Activated CD4-positive, alpha-beta T cell treated with anti-CD3 and anti-CD28 coated beads, Interleukin-2, Interleukin-4, amounts not matched to agents 100 ng/mL and 50 ng/mL, durations not matched to agents 16 hours and 8 hours (primary cell): ENCODE measurements at regions not wholly inside any gene's neighbourhood (a gene's known extent, or its start where the extent isn't known, plus 50 kb on each side); places are given as distances from the start of the nearest gene placed in this dataset.

Experiments used
- DNase-seq: peaks from one replicate; pipeline ENCODE4 v3.0.0-alpha.2; 2020; ENCODE audit warnings: low spot score

DNA sequence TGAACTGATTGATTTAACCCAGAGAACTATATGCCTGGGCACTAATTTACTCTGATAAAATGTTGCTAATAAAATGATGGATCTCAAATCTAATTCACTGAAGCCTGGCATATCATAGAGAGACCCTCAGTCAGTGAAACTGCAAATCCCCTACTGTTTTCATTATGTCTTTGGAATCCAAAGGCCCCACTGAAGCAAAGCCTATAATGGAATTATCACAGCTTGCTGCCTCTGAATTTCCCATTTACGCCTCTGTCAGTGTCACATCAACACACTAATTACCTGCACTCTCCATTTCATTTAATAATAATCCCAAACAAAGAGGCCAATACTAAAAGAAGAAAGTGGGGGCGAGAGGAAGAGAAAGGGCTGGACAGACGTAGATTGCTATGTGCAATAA lies 470.9 kb downstream of the MBD2 start:
- DNase-seq: no peak

DNA sequence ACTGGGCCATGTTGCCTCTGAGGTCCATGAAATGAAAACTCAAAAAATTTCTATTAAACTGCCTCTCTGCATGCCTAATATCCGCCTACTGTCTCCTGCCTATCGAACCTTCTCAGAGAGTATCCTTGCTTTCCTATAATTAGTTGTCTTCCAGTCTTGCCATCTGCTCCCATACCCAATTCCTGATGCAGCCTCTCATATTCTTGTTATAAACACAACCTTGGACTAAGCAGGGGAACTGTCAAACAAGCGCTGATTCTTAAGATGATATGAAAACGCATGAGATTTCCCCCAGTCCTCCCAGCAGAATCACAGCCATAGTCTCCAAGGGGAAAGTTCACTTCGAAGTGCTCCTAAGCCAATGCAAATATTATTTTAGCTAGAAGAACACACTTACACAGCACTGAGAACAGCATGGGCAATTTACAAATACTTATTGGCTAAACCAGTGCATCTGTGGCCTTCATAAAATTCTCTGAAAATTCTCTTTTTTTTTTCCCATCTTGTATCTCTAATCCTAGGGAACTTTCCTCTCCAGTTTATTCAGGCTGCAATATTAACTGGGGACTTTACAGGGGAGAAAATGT lies 471.6 kb downstream of the MBD2 start:
- no peak for DNase-seq

DNA sequence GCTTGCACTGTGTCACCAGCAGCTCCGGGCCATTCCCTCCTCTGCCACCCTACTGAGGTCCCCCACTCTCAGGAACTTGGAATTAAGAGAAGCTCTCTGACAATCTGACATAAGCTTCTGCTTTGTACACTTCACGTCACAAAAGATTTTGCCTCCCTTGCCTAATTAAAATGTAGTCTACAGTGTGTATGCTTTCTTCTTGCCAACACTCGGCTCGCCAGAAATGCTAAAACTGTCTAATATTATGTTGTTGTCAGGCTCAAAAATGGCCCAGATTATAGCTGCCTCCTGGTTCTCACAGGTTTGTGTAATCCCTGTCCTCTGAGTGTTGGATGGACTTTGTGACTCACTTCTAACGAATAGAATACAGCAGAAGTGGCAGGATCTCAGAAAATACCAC lies 474.7 kb downstream of the MBD2 start:
- no peak for DNase-seq

DNA sequence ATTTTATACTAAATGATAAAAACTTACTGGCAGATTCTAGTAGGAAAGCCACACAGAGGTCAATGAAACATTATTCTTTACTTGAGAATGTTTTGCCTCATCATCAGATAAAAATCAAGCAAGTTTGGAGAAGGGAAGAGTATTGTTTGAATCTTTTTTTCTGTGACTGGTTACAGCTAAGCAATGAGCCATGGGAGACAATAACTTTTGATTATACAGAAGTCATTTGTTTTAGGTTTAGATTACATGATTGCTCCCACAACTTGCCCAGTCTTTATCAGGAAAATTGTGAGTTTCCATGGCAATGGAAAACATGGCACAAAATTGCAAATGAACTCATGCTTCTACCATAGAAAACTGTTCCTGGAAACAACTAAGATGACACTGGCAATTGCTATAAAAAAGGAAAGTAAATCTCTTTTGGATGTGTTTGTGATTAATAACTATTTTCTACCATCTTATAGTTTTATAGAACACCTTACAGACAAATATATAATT lies 476.8 kb downstream of the MBD2 start:
- DNase-seq: no peak

DNA sequence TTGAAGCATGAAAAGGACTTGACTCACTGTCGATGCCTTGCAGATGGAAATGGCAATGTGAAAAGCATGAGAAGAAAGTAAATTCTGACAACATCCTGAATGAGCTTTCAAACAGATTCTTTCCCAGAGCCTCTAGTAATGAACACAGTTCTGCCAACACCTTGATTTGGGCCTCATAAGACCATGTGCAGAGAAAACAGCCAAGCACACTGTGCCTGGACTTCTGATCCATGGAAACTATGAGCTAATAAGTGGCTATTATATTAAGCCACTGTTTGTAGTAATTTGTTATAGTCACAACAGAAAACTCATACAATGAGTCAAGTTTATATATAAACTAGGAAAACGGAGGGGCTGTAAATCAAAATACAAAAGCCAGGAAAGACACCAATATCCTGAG lies 477.3 kb downstream of the MBD2 start:
- no peak for DNase-seq

DNA sequence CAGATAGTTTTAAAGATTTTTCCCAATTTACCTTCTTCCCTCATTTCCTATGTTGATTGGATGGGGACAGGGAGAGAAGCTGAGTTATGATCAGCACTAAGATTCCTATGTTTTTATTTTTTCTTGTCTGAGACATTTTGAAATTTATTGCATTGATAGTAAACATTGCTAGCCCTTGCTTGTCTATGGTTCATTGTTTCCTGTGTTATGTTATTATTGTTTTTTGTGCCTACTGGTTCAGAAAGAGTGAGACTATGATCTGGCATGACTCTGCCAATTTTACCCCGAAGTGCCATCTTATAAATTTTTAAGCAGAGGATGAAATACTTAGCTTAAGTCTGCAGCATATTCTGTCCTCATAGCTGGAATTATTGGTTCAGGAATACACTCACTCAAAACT lies 478.5 kb downstream of the MBD2 start:
- DNase-seq: no peak

DNA sequence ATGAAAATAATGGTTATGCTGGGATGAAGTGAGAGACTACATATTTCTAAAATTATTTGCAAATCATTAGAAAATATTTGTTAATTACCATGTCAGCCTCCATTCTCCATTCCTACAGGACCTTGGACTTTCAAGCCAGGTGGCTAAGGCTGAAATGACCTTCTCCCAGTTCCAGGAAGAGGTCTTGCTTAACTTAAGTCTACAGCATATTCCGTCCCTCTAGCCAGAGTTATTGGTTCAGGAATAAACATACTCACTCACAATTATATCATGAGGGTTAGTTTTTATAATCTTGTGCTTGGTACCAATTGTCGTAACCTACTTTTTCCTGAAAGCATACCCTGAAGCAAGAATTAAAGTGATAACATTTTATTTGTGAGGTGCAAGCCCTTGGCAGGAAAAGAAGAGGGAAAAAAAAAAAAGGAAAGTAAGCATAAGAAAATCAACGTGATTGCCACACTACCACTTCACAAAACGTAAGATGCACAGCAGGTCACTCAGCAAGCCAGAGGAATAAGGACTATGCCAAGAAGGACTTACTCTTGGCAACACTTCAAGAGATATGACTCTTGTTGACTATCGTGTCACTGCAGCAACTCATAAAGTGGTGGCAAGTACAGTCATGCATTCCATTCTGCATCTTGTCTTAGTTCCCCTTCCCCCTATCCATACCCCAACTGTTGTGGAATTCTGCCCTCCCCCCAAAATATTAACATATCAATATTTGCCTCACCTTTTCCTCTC lies 479.1 kb downstream of the MBD2 start:
- DNase-seq: no peak

DNA sequence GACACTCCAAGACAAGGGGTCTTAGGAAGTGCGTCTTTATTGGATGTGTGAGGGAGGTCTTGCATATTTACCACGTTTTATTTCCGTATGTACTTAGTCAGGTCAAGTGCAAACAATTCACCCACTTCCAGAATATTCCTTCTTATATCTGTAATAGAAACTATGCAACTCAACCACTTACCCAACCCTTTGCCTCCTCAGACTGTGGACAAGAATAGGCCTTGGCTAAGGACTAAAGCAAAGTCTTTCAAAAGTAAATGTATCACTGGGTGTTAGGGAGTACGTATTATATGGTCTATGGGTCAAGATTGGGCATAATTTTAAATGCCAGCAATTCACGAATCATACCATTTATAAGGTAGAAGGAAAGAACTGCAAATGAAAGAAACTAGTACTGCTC lies 484.8 kb downstream of the MBD2 start:
- DNase-seq: no peak

DNA sequence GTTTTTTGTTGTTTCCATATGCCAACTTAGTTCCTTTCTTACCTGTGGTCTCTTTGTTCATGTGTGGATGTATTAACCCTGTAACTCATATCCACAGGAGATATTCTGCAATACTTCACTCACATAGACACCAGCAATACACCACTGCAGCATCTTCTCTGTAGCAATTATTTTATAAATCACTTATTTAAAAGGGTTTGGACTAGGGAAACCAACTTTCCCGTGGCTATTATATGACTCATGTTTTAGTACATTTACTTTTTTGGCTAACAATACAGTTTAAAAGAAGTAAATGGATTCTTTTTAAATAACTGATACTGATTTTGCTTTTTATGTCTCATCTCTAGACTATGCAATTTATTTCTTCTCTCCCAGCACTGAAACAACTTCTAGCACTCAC lies 488.9 kb downstream of the MBD2 start:
- DNase-seq: no peak

DNA sequence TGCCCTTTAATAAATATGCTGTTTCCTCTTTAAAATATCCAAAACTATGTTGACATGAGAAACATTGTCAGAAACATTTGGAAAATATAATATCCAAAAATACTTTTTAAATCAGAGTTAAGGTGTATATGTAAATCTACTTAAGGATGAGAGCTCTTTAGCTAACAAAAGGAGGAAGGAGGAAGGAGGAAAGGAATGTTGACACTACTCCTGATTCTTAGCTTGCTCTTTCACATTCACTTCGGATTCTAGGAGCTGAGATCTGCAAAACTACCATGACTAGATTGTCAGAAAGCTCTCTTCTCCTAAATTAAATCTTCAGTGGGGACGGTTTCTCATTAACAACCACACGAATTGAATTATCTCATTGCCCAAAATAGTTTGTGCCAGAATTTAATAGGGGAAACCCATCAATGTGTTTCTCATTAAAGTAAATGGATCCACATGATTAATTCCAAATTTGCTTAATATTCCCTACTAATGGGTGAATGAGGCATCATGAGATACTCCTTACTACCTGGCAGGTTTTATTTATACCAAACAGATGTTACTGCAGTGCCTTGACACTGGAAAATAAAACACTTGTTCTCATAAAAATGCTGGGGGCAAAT lies 509.1 kb downstream of the MBD2 start:
- DNase-seq: no peak

DNA sequence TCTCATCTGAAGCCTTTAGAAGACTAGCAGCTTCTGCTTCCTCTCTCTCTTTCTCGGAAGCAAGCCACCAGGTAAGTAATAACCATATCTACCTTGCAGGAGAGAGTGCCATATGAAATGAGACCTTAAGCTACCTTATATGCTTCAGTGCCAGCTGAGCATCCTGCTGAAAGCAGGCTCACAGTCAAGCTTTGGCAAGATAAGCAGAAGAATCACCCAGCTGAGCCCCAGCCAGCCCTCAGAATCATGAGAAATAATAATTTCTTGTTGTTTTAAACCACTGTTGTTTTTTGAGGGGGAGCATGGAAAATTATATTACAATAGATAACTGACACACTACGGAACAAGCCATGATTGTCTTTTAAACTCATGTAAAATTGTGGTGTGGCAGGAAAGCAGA lies 514.4 kb downstream of the MBD2 start:
- no peak for DNase-seq

DNA sequence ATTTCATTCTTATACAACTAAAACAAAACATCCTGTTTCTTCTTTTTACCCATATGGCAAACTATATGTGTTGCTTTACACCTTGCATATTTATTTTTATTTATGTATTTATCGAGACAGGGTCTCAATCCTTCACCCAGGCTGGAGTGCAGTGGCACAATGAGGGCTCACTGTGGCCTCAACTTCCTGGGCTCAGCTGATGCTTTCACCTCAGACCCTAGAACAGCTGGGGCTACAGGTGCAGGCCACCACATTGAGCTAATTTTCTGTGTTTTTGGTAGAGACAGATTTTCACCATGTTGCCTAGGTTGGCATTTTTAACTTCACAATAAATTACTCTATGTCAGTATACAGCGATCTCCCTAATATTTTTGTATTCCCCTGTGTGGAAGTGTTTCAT lies 522.0 kb downstream of the MBD2 start:
- no peak for DNase-seq

DNA sequence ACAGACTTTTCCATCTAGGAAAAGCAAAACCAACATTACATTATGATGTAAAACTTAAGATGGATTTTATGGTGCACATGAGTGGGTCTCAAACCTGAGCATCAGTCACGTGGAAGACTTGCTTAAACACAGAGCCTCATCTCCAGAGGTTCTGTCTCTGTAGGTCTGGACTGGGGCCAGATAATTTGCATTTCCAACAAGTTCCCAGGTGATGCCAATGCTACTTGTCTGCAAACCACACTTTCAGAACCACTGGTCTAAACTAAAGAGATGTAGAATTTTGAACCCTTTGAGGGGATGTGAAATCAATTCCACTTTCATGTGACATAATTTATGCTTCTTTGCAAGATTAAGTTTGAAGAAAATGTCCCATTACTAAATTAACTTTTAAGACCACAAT lies 522.8 kb downstream of the MBD2 start:
- DNase-seq: no peak

DNA sequence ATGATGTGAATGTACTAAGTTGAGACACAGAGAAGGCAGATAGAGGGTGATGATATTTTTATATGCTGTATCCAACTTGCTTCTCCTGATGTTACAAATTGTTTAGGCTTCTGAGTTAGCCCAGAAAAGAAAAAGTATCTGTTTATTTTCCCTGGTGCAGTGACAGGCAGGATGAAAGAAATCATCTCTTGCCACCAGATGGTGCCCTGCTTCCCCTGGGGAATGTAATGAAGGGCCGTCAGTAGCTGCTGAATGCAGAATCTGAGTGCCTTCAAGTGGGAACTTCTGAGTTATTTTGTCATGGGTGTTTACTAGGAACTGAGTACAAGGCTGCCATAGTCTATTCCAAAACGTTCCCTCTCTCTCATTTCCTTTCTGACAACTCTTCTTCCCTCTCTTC lies 525.6 kb downstream of the MBD2 start:
- no peak for DNase-seq

DNA sequence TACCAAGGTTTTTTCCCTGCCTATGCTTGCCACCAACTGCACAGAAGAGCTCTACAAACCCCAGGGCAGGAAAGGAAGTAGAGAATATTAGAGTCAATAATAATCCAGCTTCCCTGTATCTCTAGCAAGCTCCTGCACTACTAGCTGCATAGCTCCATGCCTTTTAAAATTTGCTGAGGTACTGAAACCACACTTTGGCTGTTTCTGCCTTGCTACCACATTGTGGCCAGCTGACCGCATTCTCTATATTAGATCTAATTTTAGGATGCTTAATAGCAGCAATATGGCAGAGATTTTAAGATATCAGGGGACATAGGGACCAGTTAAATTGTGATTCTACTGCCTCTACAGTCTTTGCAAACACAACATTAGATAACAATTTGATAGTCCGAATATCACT lies 534.6 kb downstream of the MBD2 start:
- no peak for DNase-seq

DNA sequence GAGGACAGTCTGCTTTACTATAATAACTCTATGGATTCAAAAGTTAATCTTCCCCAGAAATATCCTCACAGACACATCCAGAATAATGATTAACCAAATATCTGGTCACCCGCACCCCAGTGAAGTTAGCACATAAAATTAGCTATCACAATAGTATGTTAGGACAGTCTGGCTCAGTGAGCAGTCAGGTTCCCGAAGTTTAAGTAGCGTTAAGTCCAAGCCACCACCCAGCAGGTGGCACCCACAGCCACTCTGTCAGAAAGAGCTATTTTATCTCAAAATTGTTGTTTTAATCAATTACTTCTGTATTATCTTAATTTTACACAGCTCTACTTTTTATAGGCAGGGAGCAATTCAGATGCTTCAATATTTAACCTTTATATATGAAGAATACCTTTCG lies 537.5 kb downstream of the MBD2 start:
- DNase-seq: no peak

DNA sequence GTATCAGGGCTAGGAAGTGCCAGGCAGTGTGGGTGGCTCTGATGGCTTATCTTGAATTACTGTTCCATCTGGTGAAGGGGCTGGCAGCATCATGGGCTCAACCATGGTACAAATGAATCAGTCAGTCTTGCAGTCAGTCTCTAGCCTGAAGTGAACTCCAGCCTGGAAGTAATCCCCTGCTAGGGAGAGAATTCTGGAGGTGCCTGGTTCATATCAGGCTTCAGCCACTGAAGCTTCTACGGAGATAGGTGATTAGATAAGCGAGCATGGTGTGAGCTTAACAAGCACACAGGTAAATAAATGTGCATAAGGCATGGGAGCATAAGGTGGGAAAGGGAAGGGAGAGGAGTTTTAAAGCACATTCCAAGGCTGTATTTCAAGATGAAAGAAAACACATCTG lies 541.7 kb downstream of the MBD2 start:
- DNase-seq: no peak

DNA sequence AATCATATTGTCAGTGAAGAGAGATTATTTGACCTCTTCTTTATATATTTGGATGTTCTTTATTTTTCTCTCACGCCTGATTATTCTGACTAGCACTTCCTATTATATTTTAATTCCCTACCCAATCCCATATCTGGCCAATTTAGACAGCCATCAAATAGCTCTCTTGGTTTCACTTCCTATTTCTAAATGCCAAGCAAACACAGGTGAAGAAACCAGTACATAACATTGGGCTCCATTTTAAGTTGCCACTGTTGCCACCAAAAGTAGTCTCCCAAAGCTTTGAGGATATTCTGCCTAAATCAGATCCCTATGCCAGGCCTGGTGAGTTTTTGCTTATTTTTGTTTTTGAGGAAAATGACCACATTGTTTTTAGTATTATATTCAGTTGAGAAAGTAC lies 547.0 kb downstream of the MBD2 start:
- no peak for DNase-seq

DNA sequence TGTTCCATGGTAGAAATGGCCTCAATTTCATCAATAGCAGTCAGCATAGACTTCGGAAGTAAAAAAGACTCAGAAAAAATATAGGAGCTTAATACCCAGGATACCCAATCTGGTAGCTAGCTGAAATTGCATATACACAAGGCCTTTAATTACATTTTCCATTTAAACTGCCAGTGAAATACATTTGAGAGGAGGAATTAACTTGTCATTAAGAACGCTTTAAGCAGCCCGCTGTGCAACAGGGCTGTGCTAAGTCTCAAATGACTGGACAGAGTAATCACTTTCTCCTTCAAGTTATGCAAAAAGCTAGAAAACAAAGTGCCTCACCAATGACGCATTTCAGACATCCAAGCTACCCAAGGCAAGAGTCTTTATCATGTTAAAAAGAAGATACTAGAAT lies 558.8 kb downstream of the MBD2 start:
- no peak for DNase-seq

DNA sequence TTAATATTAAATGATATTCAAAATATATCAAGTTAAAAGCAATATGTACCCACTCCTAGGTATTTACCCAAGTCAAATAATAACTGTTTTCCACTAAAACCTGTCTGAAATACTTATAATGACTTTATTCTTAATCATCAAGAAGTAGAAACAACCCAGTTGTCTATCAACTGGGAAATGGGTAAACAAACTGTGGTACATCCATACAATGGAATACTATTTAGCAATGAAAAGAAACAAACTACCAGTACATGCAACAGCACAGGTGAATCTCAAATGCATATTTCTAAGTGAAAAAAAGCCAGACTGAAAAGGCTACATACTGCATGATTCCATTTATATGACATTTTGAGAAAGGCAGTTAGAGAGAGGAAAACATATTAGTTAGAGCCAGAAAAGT lies 559.9 kb downstream of the MBD2 start:
- no peak for DNase-seq

DNA sequence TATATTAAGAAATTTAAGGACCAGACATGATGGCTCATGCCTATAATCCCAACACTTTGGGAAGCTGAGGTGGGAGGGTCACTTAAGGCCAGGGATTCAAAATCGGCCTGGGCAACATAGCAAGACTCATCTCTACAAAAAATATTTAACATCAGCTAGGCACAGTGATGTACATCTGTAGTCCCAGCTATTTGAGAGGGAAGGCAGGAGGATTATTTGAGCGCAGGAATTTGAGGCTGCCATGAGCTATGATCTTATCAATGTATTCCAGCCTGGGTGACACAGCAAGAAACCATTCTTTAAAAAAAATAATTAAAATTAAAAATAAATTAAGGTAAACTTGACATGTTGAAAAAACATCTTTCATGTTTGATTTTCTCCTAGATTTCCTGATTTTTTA lies 564.2 kb downstream of the MBD2 start:
- DNase-seq: no peak

DNA sequence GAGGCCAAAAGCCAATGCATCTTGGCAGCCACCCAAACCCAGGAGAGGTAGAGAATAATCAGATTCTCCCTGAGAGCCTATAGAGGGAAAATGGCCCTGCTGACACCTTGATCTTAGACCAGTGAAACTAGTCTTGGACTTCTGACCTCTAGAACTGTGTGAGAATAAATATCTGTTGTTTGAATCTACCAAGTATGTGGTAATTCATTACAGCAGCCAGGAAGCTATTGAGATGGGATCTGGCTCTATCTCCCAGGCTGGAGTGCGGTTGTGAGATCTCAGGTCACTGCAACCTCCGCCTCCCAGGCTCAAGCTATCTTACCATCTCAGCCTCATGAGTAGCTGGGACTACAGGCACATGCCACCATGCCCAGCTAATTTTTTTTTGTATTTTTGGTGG lies 567.2 kb downstream of the MBD2 start:
- DNase-seq: no peak

DNA sequence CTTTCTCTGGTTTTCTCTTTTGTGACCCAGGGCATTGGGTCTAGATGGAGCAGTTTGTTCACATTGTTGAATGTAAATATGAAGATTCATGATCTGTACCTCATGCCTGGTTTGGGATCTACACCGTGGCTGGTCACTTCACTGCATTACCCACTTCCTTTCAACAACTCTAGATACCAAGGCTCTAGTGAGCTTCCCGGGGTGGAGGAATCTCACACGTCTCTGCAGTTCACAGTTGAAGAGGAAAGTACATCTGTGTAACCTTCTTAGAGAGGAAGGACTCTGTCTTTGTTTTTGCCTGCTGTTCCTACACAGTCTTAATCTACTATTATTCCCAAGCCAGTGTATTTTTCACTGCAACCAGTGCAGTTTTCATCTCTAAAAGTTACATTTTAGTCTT lies 574.8 kb downstream of the MBD2 start:
- DNase-seq: no peak
